Smooth muscle cell (in vitro differentiated cells): ENCODE measurements at regions not wholly inside any gene's neighbourhood (a gene's known extent, or its start where the extent isn't known, plus 50 kb on each side); places are given as distances from the start of the nearest gene placed in this dataset.

Source experiments
- DNase-seq: peaks from one replicate; lab custom pipeline; 2025; ENCODE audit not compliant: unreplicated experiment; lab: John Stamatoyannopoulos, UW
- H2AFZ ChIP-seq: fragments of 200-600 bp; sonication (generic); 2 replicates; pipeline ENCODE4 v1.6.0; 2016; ENCODE audit warnings: antibody characterized with exemption, low read depth, mild to moderate bottlenecking
- H3F3A ChIP-seq: fragments of 200-600 bp; sonication (generic); 2 replicates; pipeline ENCODE4 v1.6.0; 2017; ENCODE audit warnings: antibody characterized with exemption, low read depth
- H3K27ac ChIP-seq: fragments of 200-600 bp; sonication (generic); 2 replicates; pipeline ENCODE4 v1.5.1; 2016; ENCODE audit warnings: low read depth, mild to moderate bottlenecking
- H3K27me3 ChIP-seq: fragments of 200-600 bp; sonication (generic); 2 replicates; pipeline ENCODE4 v1.6.1; 2016; ENCODE audit warnings: low read depth, mild to moderate bottlenecking
- H3K36me3 ChIP-seq: fragments of 200-600 bp; sonication (generic); 2 replicates; pipeline ENCODE4 v1.5.1; 2016; ENCODE audit warnings: low read depth
- H3K4me1 ChIP-seq: fragments of 200-600 bp; sonication (generic); 2 replicates; pipeline ENCODE4 v1.5.1; 2016; ENCODE audit warnings: low read depth
- H3K4me2 ChIP-seq: fragments of 200-600 bp; sonication (generic); 2 replicates; pipeline ENCODE4 v1.6.0; 2016; ENCODE audit warnings: mild to moderate bottlenecking
- H3K4me3 ChIP-seq: fragments of 200-600 bp; sonication (generic); 2 replicates; pipeline ENCODE4 v1.5.1; 2016; ENCODE audit warnings: mild to moderate bottlenecking
- H3K79me2 ChIP-seq: fragments of 200-600 bp; sonication (generic); 2 replicates; pipeline ENCODE4 v1.6.0; 2016; ENCODE audit warnings: low read depth, mild to moderate bottlenecking
- H3K9ac ChIP-seq: fragments of 200-600 bp; sonication (generic); 2 replicates; pipeline ENCODE4 v1.6.0; 2016; ENCODE audit warnings: low read depth
- H3K9me3 ChIP-seq: fragments of 200-600 bp; sonication (generic); replicated peaks from 2 replicates; pipeline ENCODE4 v1.5.1; 2016; ENCODE audit warnings: low read depth
- H4K20me1 ChIP-seq: fragments of 200-600 bp; sonication (generic); 2 replicates; pipeline ENCODE4 v1.6.0; 2016; ENCODE audit warnings: low read depth
- CTCF ChIP-seq: fragments of 200-600 bp; sonication (generic); IDR thresholded peaks from 2 replicates; pipeline ENCODE4 v1.5.1; 2017; ENCODE audit warnings: borderline replicate concordance, mild to moderate bottlenecking, antibody characterized with exemption; ENCODE audit not compliant: insufficient read depth, poor library complexity, severe bottlenecking
- WGBS: methylation state at CpG from one replicate; pipeline ENCODE4 v1.1.7; 2016; ENCODE audit warnings: low lambda C conversion rate; 5-methylcytosine and 5-hydroxymethylcytosine counted together

GRCh38 chr2:226063704-226064440 is 664.4 kb downstream of the NYAP2 start:
- H3K9ac ChIP-seq = no peak overlapping the region
- no peaks in the 10 kb centered on the region for H3K36me3 ChIP-seq
- H3K4me1 ChIP-seq = no peaks in the 10 kb centered on the region
- WGBS = 73% methylated on average over 4 of the region's 4 CpGs
- no peak overlapping the region for H3K4me3 ChIP-seq
- H2AFZ ChIP-seq = no peak overlapping the region
- H3K79me2 ChIP-seq = no peaks in the 10 kb centered on the region
- peak overlapping the region; percentile 17 for H3K27ac ChIP-seq
- no peaks in the 10 kb centered on the region for H3K27me3 ChIP-seq
- H3F3A ChIP-seq = no peaks in the 10 kb centered on the region
- H4K20me1 ChIP-seq = no peaks in the 10 kb centered on the region
- H3K4me2 ChIP-seq = no peak overlapping the region
- H3K9me3 ChIP-seq = no peaks in the 10 kb centered on the region
- no peak for TF ChIP-seq CTCF
- DNase-seq = no peak

- H3K9ac ChIP-seq = no peak overlapping the region
- no peak overlapping the region for H2AFZ ChIP-seq
- H3K9me3 ChIP-seq = no peaks in the 10 kb centered on the region
- no peak overlapping the region for H3K4me2 ChIP-seq
- no peaks in the 10 kb centered on the region for H3K27me3 ChIP-seq
- H3K27ac ChIP-seq = no peak overlapping the region
- no peak overlapping the region for H3K4me3 ChIP-seq
- H3K36me3 ChIP-seq = no peaks in the 10 kb centered on the region
- H3K79me2 ChIP-seq = no peaks in the 10 kb centered on the region
- H4K20me1 ChIP-seq = no peaks in the 10 kb centered on the region
- WGBS = 60% methylated on average over 3 of the region's 3 CpGs
- H3K4me1 ChIP-seq = no peaks in the 10 kb centered on the region
- DNase-seq = no peak
- TF ChIP-seq CTCF = no peak
- H3F3A ChIP-seq = no peaks in the 10 kb centered on the region
These were observed 660.6 kb downstream of the NYAP2 start for GRCh38 chr2:226059961-226060627.

GRCh38 chr2:226057914-226058313 is 658.4 kb downstream of the NYAP2 start:
- Histone ChIP-seq H3K4me3 (no peak overlapping the region), H3K79me2 (no peaks in the 10 kb centered on the region), H3K9me3 (no peaks in the 10 kb centered on the region), H3K4me1 (no peaks in the 10 kb centered on the region), H3K9ac (no peak overlapping the region), H3K27ac (no peak overlapping the region), H3F3A (no peaks in the 10 kb centered on the region), H2AFZ (no peak overlapping the region), H3K4me2 (no peak overlapping the region), H4K20me1 (no peaks in the 10 kb centered on the region), H3K36me3 (no peaks in the 10 kb centered on the region), H3K27me3 (no peaks in the 10 kb centered on the region)
- WGBS = 82% methylated on average over 1 of the region's 1 CpG
- no peak for TF ChIP-seq CTCF
- no peak for DNase-seq
